ENCODE measurements at regions not wholly inside any gene's neighbourhood (a gene's known extent, or its start where the extent isn't known, plus 50 kb on each side); places are given as distances from the start of the nearest gene placed in this dataset.

DNA sequence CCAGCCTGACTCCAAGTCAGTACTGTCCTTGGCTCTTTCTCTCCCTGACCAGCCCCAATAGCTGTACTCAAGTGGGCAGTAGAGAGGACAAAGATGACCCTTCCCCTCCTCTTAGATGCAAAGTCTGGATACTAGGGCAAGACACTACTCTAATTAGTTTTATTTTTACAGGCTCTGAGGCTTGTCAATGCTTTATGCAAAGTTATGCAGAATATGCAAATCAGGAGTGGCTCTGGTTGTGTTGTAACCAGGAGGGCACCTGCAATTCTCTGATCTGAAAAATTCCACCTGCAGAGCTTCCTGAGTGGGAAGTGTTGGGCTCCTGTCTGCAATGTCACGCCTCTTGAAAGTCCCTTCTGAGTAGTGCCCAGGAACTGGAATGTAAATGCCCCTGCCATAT, 201.5 kb downstream of the RGS3 start:
- no peak for DNase-seq

DNA sequence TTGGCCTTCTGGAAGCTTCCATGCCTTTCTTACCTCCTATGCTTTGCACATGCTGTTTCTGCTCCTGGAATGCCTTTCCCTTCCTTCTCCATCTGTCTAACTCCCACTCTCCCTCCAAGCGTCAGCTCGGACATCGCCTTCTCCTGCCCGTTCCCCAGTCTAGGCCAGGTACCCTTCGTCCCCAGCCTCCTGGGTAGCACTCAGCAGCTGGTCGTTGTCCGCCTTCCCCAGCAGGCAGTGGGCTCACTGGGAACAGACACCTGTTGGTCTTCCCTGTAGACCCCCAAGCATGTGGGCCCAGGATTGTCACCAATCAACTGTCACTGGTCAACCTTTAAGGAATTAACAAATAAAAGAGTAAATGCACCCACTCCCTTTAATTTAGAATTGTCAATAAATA, 202.2 kb downstream of the RGS3 start:
- DNase-seq = no peak

DNA sequence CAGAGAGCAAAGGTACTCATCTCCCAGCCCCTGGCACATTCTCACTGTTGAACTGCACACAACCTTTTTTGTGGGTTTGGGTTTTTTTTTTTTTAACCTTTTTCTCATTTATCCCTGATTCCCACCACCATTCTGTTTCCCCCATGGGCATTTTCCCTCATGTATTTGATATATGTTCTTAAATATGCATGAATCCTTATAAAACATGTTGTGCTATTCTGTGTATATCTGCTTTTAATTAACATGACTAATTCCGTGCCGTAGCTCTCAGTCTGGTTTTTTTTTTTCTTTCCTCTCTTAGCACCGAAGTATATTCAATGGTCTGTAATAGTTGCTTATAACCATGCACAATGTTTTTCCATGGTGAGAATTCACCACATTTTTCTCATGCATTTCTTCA, 204.5 kb downstream of the RGS3 start:
- DNase-seq = no peak

DNA sequence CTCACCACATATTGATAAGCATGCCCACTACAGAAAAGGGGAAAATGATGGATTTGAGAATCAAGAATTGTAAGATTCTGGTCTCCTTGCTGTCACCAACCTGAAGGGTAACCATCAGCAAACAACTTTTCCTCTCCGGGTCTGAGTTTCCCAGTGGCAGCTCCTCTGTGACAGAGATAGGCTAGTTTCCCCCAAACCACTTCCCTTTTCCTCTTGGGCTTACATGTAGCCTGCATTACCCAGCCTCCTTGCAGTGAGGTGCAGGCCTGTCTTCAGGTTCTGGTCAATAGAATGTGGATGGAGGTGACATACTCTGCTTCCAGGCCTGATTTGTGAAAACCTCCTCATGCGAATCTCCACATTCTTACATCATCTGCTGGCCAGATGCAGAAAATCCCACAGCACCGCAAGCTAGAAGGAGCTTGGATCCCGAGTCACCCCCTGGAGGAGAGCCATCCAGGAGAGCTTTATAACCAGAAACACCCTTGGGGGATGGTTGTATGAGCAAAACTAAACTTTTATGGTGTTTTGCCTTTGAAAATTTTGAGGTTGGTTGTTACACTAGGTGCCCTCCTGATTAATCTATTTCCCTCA, 206.1 kb downstream of the RGS3 start:
- DNase-seq = no peak

DNA sequence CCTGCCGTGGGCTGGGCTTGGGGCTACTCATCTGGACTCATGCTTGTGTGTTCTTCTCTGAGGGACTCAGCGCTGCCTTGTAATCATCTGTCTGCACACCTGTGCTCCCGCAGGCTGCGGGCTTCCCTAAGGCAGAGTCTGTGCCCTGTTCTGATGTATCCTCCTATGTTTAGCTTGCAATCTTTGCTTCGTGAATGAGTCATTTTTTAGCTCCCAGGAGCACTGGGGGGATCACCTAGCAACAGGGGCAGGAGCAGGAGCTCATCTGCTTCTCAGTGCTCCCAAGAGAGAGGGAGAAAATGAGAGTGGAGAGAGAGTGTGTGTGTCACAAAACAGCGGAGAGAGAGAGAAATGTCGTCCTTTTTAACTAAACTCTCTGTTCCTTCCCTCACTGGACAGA, 202.4 kb upstream of the ZNF618 start:
- DNase-seq = no peak

DNA sequence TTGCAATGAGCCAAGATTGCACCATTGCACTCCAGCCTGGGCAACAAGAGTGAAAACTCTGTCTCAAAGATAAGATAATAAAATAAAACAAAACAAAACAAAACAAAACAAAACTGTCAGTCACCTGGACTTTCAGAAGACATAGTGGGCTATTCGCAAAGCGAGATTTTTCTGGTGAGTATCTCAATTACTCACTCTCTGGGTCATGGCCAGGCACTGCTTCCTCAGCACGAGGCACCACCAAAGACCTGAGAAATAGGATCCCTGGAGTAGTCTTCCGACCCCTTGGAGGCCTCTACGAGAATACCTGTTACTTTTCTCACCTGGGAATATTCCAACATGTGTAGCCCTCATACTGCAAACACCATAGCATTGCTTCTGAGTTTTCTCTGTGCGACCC, 201.7 kb upstream of the ZNF618 start:
- no peak for DNase-seq

DNA sequence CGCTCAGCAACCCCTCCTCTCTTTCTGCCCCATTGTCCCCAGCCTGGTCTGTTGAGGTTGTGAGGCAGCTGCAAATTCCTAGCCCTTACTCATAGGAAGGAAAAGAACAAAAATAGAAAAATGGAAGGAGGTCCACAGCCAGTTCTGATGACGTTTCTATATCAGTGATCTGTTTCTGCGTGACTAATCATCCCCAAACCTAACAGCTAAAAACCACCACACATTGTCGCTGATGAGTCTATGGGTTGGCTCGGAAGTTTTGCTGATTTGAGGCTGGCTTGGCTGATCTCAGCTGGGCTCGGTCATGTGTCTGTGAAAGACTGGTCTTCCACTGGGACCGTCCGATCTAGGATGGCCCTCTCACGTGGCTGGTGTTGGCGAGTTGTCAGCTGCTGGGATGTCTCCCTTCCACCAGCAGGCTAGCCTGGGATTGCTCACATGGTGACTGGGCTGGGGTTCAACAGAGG, 200.6 kb upstream of the ZNF618 start:
- DNase-seq = no peak

DNA sequence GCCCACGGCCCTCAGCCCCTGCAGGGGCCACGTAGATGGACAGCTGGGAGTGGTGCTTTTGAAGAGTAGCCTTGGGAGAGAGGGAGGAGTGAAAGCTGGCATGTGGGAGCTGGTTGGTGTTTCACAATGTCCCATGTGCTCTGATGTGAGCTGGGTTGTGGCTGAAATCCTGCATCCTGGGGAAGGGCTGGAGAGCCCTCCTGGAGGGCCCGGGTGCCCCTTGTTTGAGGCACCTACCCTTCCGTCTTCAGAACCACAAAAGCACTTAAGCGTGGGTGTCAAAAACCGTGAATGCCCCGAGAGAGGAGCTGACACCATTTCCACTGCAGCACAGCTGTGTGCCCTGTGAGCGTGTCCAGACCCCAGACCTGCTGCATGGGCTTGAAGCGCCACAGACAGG, 199.1 kb upstream of the ZNF618 start:
- DNase-seq = no peak

DNA sequence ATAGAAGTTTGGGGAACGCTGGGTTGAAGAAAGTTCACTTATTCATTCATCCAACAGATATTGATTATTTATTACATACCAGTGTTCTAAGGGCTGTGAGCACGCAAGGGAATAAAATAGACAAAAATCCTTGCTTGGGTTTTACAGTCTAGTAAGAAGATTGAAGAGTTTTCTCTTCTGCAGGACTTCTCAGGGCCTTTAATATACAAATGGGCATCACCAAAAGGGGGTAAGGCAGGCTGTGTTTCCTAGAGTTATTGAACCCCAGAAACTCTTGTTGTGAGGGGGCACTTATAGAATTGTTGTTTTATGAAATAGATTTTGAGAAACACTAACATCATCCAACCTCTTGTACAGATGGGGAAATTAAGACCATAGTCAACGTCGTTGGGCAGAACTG, 198.5 kb upstream of the ZNF618 start:
- DNase-seq = no peak

DNA sequence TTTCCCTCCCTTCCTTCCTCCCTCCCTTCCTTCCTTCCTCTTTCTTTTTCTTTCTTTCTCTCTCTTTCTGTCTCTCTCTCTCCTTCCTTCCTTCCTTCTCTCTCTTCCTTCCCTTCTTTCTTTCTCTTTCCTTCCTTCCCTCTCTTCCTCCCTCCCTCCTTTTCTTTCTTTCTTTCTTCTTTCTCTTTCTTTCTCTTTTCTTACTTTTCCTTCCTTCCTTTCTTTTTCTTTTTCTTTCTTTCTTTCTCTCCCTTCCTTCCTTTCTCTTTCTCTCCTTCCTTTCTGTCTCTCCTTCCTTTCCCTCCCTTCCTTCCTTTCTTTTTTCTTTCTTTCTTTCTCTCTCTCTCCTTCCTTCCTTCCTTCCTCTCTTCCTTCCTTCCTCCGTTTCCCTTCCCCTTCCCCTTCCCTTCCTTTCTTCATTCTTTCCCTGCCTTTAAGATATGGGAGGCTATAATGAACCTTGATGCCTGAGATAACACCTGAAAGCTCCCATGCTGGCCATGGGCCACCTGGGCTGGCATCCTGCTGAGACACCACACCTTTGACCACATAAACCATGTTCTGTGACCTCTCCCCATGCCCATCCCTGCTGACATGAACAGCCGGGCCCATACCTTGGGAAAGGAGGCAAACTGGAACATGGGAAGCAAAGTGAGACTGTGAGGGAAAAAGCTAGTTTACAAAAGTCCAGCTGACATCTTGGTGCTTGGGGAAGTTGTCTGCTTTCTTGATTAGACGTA, 197.8 kb upstream of the ZNF618 start:
- DNase-seq = no peak

DNA sequence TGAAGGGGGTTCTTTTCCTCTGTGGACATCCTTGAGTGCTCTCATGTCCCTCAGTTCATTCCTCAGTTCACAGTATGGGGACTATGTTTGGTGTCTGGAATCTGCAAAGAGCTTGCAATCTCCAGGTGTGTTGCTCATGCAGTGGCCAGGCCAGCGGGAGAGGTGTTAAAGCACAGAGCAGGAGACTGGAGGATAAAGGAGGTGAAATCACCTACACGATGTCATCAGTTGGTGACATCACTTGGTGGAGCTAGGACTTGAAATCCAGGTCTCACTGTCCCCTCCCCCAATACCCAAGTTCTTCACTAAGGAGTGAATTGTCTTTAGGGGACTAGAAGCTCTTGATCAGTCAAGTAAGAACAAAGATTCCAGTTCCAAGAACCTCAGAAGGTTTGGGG, 197.3 kb upstream of the ZNF618 start:
- no peak for DNase-seq

DNA sequence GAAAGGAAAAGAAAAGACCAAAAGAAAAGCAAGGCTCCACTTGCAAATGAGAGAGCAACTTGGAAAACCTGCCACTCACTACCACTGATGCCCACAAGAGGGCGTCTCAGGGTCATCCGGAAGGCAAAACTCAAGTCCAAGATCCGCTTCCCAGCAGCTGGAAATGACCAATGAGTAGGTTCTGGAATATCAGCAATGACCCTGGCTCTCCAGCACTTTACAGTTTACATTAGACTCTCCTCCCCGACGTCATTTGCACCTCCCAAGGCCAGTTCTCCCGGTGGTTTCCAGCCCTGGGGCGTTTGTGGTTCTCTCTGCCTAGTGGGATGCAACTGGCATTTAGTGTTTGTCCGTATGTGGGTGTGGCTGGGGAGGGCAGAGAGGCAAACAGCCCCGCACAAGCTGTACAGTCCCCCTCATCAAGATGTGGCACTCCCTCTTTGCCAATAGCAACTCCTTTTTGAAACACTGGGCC, 193.8 kb upstream of the ZNF618 start:
- DNase-seq = no peak

DNA sequence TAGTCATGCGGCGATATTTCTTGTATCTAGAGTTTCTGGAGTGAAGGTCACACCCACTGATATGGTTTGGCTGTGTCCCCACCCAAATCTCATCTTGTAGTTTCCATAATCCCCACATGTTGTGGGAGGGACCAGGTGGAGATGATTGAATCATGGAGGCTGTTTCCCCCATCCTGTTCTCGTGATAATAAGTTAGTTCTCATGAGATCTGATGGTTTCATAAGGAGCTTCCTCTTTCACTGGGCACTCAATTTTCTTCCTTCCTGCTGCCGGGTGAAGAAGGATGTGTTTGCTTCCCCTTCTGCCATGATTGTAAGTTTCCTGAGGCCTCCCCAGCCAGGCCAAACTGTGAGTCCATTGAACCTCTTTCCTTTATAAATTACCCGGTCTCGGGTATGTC, 190.5 kb upstream of the ZNF618 start:
- DNase-seq = peak; percentile 19

DNA sequence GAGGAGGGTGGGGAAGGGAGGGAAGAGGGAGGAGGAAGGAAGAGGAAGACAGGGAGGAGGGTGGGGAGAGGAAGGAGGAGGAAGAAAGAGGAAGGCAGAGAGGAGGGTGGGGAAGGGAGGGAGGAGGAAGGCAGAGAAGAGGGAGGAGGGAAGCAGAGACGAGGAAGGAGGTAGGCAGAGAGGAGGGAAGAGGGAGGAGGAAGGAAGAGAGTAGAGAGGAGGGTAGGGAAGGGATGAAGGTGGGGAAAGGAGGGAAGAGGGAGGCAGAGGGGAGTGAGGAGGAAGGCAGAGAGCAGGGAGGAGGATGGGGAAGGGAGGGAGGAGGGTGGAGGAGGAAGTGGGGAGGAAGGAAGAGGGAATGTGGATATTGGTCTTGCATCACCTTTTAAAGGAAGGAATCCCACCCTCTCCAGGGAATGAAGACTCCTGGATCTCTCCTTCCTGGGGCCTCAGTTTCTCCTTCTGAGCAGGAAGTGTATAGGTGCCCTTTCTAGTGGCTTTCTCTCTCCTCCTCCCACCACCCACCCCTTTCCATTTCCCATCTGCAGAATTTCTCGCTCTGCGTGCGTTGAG, 188.9 kb upstream of the ZNF618 start:
- no peak for DNase-seq

DNA sequence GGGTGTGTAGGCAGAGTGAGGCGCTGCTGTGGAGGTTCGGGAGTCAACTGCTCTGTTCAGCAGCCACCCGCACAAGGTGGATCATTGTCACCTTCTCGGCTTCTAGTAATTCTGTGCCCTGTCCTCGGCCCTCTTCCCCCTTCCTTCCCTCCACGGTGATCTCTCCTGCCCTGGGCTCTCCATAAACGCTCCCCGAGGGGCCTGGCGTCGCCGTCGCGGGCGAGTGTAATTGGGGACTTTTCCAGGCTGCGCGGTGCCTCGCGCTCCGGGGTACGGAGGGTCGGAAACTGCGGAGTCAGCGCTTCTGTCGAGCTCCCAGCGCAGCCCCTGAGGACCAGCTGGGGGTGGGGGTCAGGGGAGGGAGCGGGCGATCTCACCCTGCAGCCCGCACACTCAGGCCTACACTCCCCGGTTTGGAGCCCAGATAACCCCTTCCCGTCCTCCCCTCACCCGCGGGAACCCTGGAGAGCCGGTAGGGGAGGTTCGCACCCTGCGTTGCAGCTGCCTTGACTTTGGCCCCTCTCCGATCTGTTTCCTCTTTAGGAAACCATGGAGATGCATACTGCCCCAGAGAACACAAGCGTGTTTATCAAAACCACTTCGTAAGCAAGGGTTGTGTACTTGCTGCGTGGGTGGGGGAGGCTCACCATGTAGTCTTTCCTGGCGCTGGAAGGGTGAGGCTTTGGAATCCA, 188.3 kb upstream of the ZNF618 start:
- no peak for DNase-seq

DNA sequence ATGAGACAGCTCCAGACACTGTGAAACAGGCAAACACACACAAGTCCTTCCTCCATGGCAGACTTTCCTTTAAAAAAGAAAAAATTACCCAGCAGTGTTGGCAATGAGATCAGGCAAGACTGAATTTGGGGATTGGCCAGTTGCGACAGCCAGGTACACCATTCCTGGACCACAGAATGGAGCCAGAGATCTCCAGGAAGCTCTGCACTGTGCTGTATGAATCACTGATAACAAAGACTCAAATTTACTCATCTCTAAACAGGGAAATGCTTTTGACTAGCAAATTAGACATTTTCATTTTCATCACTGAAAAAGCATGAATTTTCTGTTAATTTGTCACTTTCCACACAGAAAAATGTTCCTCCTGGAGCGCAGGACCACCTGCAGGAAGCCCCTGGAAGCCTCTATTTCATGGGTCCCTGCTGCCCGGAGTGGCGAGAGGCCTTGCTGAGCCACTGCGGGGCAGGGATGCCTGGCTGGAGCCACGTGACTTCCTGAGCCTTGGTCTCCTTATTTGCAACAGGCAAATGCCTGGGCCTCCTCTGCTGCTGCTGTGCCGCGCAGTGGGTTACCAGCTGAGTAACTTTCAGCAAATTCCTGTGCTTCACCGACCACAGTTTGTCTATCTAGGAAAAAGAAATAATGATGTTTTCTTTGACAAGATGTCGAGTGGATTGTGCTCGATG, 185.9 kb upstream of the ZNF618 start:
- DNase-seq = no peak

DNA sequence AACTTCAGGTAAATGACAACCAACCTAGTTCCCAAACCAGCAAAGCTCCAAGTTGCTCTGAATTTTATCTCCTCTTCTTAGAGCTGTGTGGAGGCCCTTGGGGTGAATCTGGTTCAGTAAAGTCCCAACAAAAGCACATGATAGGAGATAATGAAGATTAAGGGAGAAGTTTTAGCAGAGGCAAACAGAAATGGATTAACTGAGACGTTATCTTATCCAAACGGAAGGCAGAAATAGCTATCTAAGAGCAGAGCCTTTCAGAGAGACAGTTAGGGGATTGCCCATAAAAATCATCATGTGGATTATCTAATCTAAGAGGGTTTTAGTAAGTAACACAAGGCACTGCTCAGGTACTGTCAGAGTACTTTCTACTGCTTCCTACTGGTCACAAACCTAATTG, 183.9 kb upstream of the ZNF618 start:
- no peak for DNase-seq

DNA sequence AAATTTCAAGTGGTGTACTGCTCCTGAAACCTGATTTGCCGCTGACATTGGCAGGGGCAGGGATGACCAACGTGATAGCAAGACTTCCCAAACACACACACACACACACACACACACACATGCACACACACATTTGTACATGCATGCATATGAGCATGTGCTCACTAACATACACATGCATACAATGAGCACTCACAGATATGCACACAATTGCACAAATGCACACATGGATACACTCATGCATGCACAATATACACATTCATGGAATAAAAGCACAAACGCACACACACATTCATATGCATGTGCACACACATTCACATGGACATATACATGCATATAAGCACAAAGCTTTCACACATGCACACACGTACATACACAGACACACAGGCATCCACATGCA, 181.2 kb upstream of the ZNF618 start:
- no peak for DNase-seq

DNA sequence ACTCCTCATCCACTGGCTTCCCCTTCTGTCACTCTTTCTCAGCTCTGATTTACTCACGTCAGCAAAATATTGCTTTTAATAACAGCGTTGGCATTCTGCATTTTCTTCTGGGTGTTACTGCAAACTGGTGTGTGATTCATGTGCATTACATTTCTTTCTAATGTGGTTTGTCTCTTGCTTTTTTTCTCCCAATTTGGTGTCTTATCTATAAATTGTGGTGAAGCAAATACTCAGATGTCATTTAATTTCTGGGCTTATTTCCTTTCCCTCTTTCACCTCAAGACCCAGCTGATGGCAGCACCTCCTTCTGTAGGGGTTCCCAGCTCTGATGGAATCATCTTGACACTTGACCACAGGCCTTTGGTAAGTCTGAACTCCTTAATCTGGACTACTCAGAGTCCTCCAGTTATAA, 180.7 kb upstream of the ZNF618 start:
- DNase-seq = no peak

DNA sequence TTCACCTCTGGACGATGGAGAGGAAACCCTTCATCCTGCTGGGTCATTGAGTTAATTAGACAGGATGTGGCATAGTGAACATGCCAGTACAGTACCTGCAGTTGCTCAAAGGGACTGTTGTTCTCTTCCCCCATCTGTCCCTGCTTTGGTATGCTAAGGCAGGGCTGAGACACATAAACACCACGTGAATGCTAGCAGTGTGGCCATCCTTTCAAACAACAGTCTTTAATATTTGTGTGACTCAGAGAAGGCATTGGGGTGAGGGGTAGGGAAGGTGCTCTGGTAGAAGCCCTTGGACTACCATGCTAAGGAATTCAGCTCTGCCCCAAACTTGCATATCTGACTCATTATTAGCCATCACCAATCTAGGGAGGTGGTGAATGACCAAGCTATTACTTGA, 180.2 kb upstream of the ZNF618 start:
- DNase-seq = no peak

DNA sequence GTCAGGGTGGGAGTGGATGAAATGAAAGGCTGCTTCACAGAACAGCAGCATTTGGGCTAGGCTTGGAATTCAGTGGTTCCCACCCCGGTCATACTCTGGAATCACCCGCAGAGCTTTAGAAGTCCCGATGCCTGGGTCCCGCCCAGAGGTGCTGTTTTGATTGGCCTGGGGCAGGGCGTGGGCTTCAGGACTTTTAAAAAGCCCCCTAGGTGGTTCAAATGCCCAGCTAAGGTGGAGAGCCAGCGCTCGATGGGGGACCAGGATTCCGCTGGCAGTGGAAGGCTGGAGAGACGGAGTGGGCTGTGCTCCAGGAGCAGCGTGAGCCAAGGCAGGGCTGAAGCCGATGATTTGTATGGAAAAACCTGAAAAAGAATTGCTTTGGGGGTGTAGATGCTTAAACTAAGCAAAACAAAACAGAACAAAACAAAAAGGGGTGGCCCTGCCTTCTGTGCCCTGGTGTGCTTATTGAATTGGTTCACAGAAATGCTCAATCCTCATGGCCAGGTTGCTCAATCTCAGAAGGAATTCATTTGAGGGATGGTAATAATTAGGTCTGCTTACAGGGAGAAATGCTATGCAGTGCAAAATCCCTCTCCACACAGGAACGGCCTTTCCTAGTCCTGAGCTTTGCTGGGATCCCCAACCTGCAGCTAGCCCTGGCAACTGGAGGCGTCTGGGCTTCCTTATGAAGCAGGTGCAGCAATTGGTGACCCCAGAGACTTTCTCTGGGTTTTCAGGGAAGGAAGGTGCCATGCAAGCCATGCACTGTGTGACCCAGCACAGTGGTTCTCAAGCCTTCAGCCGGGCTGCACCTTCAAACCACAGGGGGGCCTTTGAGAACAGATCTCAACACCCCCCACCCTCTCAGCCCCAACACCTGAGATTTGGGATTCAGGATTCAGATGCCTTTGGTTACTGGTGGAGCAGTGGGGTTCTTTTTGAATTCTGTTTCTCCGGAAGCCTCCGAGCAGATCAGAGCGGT, 174.0 kb upstream of the ZNF618 start:
- DNase-seq = no peak

DNA sequence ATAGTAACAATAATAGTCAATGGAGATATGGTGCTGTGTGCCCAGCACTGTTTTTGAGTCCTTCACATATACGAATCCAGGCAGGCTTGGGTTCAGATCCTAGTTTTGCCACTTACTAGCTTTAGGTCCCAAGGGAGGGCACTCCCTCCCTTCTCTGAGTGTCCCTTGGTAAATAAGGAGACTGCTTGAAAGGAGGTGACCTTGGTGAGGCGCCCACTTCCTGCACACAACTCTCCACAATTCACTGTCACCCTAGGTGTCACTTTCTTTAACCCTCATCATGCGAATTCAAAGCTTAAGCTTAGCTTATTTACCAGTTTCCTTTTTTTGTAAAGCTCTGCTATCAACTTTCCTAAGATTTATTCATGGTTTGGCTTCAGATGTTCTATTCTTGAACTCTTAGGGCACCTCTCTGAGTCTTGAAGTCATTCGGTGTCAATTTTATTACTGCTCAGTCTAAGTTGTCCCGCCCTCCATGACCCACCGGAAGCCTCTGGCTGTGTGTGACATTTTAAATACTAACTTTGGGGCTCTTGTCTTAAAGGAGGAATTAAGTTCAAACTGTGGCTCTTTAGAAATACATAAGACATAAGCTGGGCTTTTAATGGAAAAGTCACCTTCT, 170.7 kb upstream of the ZNF618 start:
- no peak for DNase-seq
